Kidney (tissue), 13 donors: ENCODE measurements at regions not wholly inside any gene's neighbourhood (a gene's known extent, or its start where the extent isn't known, plus 50 kb on each side); places are given as distances from the start of the nearest gene placed in this dataset.
A peak's percentile ranks its signal among the peaks of the same experiment; 100 is the strongest.

ENCODE experiments used
- DNase-seq, 5 donors: peaks; one replicate each; pipeline ENCODE4 v3.0.0-alpha.2; 2013 to 2020
- FAIRE-seq: peaks from 2 replicates; lab custom pipeline; 2012; peaks lifted over from hg19 to GRCh38; lab: Jason Lieb, UNC
- H3K27ac ChIP-seq, 2 donors: one replicate each; pipeline ENCODE4 v1.7.0; 2013; ENCODE audit warnings: low read depth in 2 of 2, low read length in 2 of 2, inconsistent platforms in 1 of 2
- H3K27me3 ChIP-seq: one replicate; pipeline ENCODE4 v1.7.1; 2013; ENCODE audit warnings: low read length, inconsistent platforms; ENCODE audit not compliant: control insufficient read depth, insufficient read depth
- H3K36me3 ChIP-seq, 3 donors: one replicate each; pipeline versions ENCODE4 v1.7.0 to v1.7.1; 2013; ENCODE audit warnings: low read length in 3 of 3, control low read depth in 1 of 3, inconsistent platforms in 1 of 3; ENCODE audit not compliant: insufficient read depth in 3 of 3, control insufficient read depth in 2 of 3
- H3K4me1 ChIP-seq, 3 donors: one replicate each; pipeline versions ENCODE4 v1.7.0 to v1.7.1; 2013; ENCODE audit warnings: low read length in 3 of 3, inconsistent platforms in 1 of 3, low read depth in 1 of 3; ENCODE audit not compliant: control insufficient read depth in 2 of 3, insufficient read depth in 2 of 3
- H3K4me3 ChIP-seq, 3 donors: one replicate each; pipeline versions ENCODE4 v1.7.0 to v1.8.1; 2013; ENCODE audit warnings: low read length in 3 of 3, control low read depth in 1 of 3, inconsistent platforms in 1 of 3
- H3K9ac ChIP-seq, 3 donors: one replicate each; pipeline versions ENCODE4 v1.7.0 to v1.7.1; 2013; ENCODE audit warnings: low read length in 3 of 3, control low read depth in 1 of 3, inconsistent platforms in 1 of 3
- H3K9me3 ChIP-seq, 3 donors: one replicate each; pipeline versions ENCODE4 v1.7.0 to v1.7.1; 2013; ENCODE audit warnings: low read length in 3 of 3, control low read depth in 1 of 3, inconsistent platforms in 1 of 3; ENCODE audit not compliant: control insufficient read depth in 2 of 3, insufficient read depth in 1 of 3
- intact Hi-C: fragments of 100-400 bp; cut with DNase I; formaldehyde crosslinking; loops from one replicate; pipeline ENCODE4 v1.11.1; 2022
- TF ChIP-seq, protein P1 (sequence below): IDR thresholded peaks from 3 replicates; pipeline ENCODE4 v1.5.1; 2012; ENCODE audit warnings: mild to moderate bottlenecking, moderate library complexity, borderline replicate concordance; ENCODE audit not compliant: insufficient read depth; ENCODE audit errors: extremely low read depth
- donor health status: control.
- donor health status: control.
- donor health status: control.
- donor health status: control.
- donor health status: control.
- donor health status: DM: yes; HTN: yes; CAD: no.
- donor health status: Normal renal cell carcinoma (clear cell type).

GRCh38 chr4:12126474-12126873 lies 697.8 kb upstream of the HS3ST1 start:
- TF ChIP-seq, protein P1, sequence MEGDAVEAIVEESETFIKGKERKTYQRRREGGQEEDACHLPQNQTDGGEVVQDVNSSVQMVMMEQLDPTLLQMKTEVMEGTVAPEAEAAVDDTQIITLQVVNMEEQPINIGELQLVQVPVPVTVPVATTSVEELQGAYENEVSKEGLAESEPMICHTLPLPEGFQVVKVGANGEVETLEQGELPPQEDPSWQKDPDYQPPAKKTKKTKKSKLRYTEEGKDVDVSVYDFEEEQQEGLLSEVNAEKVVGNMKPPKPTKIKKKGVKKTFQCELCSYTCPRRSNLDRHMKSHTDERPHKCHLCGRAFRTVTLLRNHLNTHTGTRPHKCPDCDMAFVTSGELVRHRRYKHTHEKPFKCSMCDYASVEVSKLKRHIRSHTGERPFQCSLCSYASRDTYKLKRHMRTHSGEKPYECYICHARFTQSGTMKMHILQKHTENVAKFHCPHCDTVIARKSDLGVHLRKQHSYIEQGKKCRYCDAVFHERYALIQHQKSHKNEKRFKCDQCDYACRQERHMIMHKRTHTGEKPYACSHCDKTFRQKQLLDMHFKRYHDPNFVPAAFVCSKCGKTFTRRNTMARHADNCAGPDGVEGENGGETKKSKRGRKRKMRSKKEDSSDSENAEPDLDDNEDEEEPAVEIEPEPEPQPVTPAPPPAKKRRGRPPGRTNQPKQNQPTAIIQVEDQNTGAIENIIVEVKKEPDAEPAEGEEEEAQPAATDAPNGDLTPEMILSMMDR: no peak
- no peak overlapping the region for H3K27ac ChIP-seq
- no peak overlapping the region for H3K9ac ChIP-seq
- H3K36me3 ChIP-seq: no peaks in the 10 kb centered on the region
- FAIRE-seq (no peak), DNase-seq (peak in 1 of 5 donors; percentile 5)
- H3K4me3 ChIP-seq: no peak overlapping the region
- no peaks in the 10 kb centered on the region for H3K4me1 ChIP-seq
- H3K27me3 ChIP-seq: no peaks in the 10 kb centered on the region
- H3K9me3 ChIP-seq: no peaks in the 10 kb centered on the region
- intact Hi-C loops: no loop called here

- TF ChIP-seq, protein P1: no peak
- Histone ChIP-seq H3K9ac (no peak overlapping the region), H3K4me3 (no peak overlapping the region), H3K27ac (no peak overlapping the region), H3K27me3 (no peaks in the 10 kb centered on the region), H3K9me3 (no peaks in the 10 kb centered on the region), H3K36me3 (no peaks in the 10 kb centered on the region), H3K4me1 (no peaks in the 10 kb centered on the region)
- DNase-seq: no peak
- intact Hi-C loops: no loop called here
- FAIRE-seq: no peak
Measured at GRCh38 chr4:12124138-12124537, 695.4 kb upstream of the HS3ST1 start.

- H3K9ac ChIP-seq: no peak overlapping the region
- no peaks in the 10 kb centered on the region for H3K36me3 ChIP-seq
- DNase-seq: no peak
- no peaks in the 10 kb centered on the region for H3K9me3 ChIP-seq
- H3K27me3 ChIP-seq: no peaks in the 10 kb centered on the region
- TF ChIP-seq, protein P1: no peak
- H3K27ac ChIP-seq: no peak overlapping the region
- no peak for FAIRE-seq
- intact Hi-C loops: no loop called here
- no peak overlapping the region for H3K4me3 ChIP-seq
- no peaks in the 10 kb centered on the region for H3K4me1 ChIP-seq
Measured at GRCh38 chr4:12123707-12124106, 695.0 kb upstream of the HS3ST1 start.

GRCh38 chr4:12122316-12122715 lies 693.6 kb upstream of the HS3ST1 start:
- no peaks in the 10 kb centered on the region for H3K9me3 ChIP-seq
- FAIRE-seq (no peak), DNase-seq (no peak)
- TF ChIP-seq, protein P1: no peak
- H3K27me3 ChIP-seq: no peaks in the 10 kb centered on the region
- H3K4me3 ChIP-seq: no peak overlapping the region
- H3K27ac ChIP-seq: no peak overlapping the region
- no peak overlapping the region for H3K9ac ChIP-seq
- no peaks in the 10 kb centered on the region for H3K4me1 ChIP-seq
- intact Hi-C loops: no loop called here
- H3K36me3 ChIP-seq: no peaks in the 10 kb centered on the region
